ENCODE measurements at regions not wholly inside any gene's neighbourhood (a gene's known extent, or its start where the extent isn't known, plus 50 kb on each side); places are given as distances from the start of the nearest gene placed in this dataset.

DNA sequence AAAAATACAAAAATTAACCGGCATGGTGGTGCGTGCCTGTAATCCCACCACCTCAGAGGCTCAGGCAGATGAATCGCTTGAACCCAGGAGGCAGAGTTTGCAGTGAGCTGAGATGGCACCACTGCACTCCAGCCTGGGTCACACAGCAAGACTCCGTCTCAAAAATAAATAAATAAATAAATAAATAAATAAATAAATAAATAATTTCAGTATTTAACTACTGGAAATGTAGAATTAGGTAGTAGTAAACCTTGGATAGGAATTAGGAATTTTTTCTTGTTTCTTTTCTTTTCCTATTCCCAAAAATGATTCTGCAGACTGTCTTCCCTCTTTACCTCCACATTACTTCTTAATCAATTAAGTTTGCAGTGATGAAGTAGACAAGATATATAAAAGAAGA, 103.2 kb downstream of the PLK2 start:
- Histone ChIP-seq H3K4me3 (ENCODE audit: low read length) (no peak overlapping the region), H3K9me3 (ENCODE audit: insufficient read depth, low read depth, low read length) (no peaks in the 10 kb centered on the region)

DNA sequence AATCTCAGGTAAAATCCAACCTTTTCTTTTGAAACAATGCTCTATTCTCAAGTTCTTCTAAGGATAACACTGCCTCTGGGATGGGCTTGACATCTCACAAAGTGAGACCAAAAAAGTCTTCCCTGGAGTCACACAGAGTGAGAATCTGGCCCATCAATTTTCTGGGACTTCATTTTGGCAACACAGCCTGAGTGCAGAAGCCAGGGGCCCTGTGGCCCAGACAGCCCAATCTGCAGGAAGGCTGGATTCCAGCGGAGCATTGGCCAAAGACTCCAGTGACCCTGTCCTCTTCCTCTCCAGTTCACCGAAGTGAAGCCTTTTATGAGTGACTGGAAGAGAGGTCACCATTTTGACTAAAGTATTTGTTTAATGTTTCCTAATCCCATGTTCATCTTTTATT, 105.1 kb downstream of the PLK2 start:
- Histone ChIP-seq H3K4me1 (ENCODE audit: insufficient read depth, low read length) (no peaks in the 10 kb centered on the region; the same call in 1 of the 2 replicates), H3K27ac (ENCODE audit: low read length) (no peak overlapping the region), H3K4me3 (ENCODE audit: low read length) (no peak overlapping the region), H3K9me3 (ENCODE audit: insufficient read depth, low read depth, low read length) (no peaks in the 10 kb centered on the region), H3K27me3 (ENCODE audit: insufficient read depth, low read length) (no peaks in the 10 kb centered on the region), H3K9ac (ENCODE audit: low read depth, low read length) (no peak overlapping the region), H3K36me3 (ENCODE audit: insufficient read depth, low read depth, low read length) (no peaks in the 10 kb centered on the region)

More for the DNA sequence above, 103.2 kb downstream of the PLK2 start:
- no peak overlapping the region for H3K27ac ChIP-seq (ENCODE audit: low read length)
- H3K36me3 ChIP-seq (ENCODE audit: insufficient read depth, low read depth, low read length), result no peaks in the 10 kb centered on the region
- no peak overlapping the region for H3K9ac ChIP-seq (ENCODE audit: low read depth, low read length)
- peaks cover 11% of the 10 kb centered on the region; the same call in 1 of the 2 replicates for H3K4me1 ChIP-seq (ENCODE audit: insufficient read depth, low read length)
- no peaks in the 10 kb centered on the region for H3K27me3 ChIP-seq (ENCODE audit: insufficient read depth, low read length)

DNA sequence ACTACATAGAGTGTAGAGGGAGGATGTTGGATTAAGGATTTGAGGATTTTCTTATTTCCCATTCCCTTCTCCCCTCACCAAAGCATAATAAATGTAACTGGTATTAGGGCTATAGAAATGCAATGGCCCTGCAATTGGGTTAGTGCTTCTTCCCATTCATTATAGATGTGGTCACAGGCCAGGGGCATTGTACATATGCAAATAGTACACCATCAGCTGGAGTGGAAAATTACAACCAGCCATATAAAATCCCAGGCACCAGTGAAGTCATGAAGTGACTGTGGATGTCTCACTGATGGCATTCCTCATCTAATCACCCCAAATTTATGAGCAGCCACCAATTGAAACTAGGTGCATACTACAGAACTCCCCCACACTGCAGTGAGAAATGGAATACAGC, 105.9 kb downstream of the PLK2 start:
- no peak overlapping the region for H3K27ac ChIP-seq (ENCODE audit: low read length)
- no peaks in the 10 kb centered on the region for H3K9me3 ChIP-seq (ENCODE audit: insufficient read depth, low read depth, low read length)
- no peaks in the 10 kb centered on the region for H3K27me3 ChIP-seq (ENCODE audit: insufficient read depth, low read length)
- H3K36me3 ChIP-seq (ENCODE audit: insufficient read depth, low read depth, low read length), result no peaks in the 10 kb centered on the region
- no peak overlapping the region for H3K9ac ChIP-seq (ENCODE audit: low read depth, low read length)
- H3K4me1 ChIP-seq (ENCODE audit: insufficient read depth, low read length), result no peaks in the 10 kb centered on the region; the same call in 1 of the 2 replicates
- no peak overlapping the region for H3K4me3 ChIP-seq (ENCODE audit: low read length)

DNA sequence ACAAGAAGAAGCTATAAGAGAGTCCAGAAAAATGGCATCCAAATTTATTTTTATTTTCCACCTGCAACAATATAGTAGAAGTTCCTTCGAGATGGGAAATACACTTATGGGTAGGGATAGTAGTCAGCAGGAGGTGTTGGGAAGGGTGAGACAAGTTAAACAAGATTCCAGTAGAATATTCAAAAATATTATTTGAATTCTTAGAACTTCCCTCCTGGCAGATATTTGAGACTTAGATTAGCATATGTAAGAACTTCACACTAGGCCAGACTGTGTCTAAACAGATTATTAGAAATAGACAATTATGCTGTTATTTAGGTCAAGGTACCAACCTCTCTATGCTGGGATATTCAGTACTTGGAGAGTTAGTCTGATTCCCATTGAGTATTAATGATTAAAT, 108.7 kb downstream of the PLK2 start:
- no peaks in the 10 kb centered on the region; the same call in 1 of the 2 replicates for H3K4me1 ChIP-seq (ENCODE audit: insufficient read depth, low read length)
- no peaks in the 10 kb centered on the region for H3K9me3 ChIP-seq (ENCODE audit: insufficient read depth, low read depth, low read length)
- no peak overlapping the region for H3K27ac ChIP-seq (ENCODE audit: low read length)
- H3K36me3 ChIP-seq (ENCODE audit: insufficient read depth, low read depth, low read length), result no peaks in the 10 kb centered on the region
- H3K27me3 ChIP-seq (ENCODE audit: insufficient read depth, low read length), result no peaks in the 10 kb centered on the region
- H3K9ac ChIP-seq (ENCODE audit: low read depth, low read length), result no peak overlapping the region
- no peak overlapping the region for H3K4me3 ChIP-seq (ENCODE audit: low read length)

DNA sequence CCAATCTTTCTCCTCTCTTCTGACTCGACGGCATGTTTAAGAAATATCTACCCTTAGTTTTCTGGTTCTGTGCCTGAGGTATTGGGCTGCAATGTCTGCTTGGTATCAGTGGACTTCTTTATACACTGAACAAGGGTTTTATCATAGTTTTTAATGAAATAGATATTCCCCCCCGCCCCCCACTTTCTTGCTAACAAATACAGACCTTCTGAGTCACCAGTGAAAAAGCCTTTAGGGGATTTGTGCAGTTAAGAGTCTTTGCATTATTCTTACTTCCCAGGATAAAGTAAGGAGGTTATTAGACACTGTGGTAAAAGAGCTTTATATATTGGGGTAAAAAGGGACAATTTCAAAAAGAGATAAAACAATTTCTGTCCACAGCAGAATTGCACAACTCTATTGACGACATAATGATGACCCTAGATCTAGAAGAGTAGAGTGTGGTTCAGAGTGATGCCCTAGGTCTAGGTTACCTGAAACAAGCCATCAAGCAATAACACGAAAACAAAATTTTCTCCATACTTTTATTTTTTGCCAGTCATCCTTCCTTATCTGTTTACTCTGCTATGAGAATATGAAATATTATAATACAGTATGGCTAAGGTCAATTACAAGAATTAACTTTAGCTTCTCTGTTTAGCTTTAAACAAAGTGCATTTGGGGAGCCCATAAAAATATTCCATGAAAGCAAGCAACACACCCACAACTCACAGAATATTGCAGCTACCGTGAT, 110.7 kb downstream of the PLK2 start:
- no peaks in the 10 kb centered on the region for H3K36me3 ChIP-seq (ENCODE audit: insufficient read depth, low read depth, low read length)
- no peak overlapping the region for H3K4me3 ChIP-seq (ENCODE audit: low read length)
- no peaks in the 10 kb centered on the region; the same call in 1 of the 2 replicates for H3K4me1 ChIP-seq (ENCODE audit: insufficient read depth, low read length)
- no peaks in the 10 kb centered on the region for H3K27me3 ChIP-seq (ENCODE audit: insufficient read depth, low read length)
- no peak overlapping the region for H3K27ac ChIP-seq (ENCODE audit: low read length)
- no peaks in the 10 kb centered on the region for H3K9me3 ChIP-seq (ENCODE audit: insufficient read depth, low read depth, low read length)
- no peak overlapping the region for H3K9ac ChIP-seq (ENCODE audit: low read depth, low read length)

DNA sequence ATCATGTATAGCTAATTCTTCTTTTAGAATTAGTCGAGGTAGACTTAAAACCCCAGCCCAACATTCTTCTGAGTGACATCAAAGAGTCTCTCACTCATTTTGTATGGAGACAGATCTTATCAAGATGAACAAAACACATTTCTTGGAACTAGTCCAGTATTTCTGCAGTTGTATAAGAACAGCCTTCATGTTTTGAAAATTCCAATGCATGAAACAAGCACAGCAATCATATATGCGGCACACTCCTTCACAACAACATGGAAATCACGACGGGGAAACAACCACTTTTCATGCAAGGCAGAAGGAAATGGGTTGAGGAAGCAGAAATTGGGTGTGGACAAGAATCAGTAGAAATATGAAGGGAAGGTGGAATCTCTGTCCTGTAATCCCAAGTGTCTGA, 113.8 kb downstream of the PLK2 start:
- no peak overlapping the region for H3K4me3 ChIP-seq (ENCODE audit: low read length)
- no peaks in the 10 kb centered on the region for H3K36me3 ChIP-seq (ENCODE audit: insufficient read depth, low read depth, low read length)
- H3K9ac ChIP-seq (ENCODE audit: low read depth, low read length), result no peak overlapping the region
- H3K27ac ChIP-seq (ENCODE audit: low read length), result no peak overlapping the region
- H3K9me3 ChIP-seq (ENCODE audit: insufficient read depth, low read depth, low read length), result no peaks in the 10 kb centered on the region
- H3K4me1 ChIP-seq (ENCODE audit: insufficient read depth, low read length), result no peaks in the 10 kb centered on the region
- no peaks in the 10 kb centered on the region for H3K27me3 ChIP-seq (ENCODE audit: insufficient read depth, low read length)

DNA sequence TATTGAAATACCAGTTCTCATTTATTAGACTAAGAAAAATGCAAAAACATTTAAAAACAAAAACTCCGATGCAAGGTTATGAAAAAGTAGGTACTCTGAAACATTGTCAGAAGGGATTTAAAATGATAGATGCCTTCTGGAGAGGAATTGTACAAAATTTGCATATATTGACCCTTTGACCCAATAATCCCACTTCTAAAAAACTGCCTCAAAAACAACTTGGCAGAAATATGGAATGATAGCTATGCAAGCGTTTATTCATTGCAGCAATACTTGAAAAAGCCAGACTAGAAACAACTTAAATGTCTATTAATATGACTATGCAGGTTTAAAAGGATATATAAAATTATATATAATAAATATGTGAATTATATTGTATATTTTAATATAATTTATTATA, 118.4 kb downstream of the PLK2 start:
- Histone ChIP-seq H3K9me3 (ENCODE audit: insufficient read depth, low read depth, low read length) (no peaks in the 10 kb centered on the region), H3K4me3 (ENCODE audit: low read length) (no peak overlapping the region), H3K4me1 (ENCODE audit: insufficient read depth, low read length) (no peaks in the 10 kb centered on the region), H3K36me3 (ENCODE audit: insufficient read depth, low read depth, low read length) (no peaks in the 10 kb centered on the region), H3K9ac (ENCODE audit: low read depth, low read length) (no peak overlapping the region), H3K27me3 (ENCODE audit: insufficient read depth, low read length) (no peaks in the 10 kb centered on the region), H3K27ac (ENCODE audit: low read length) (no peak overlapping the region)

DNA sequence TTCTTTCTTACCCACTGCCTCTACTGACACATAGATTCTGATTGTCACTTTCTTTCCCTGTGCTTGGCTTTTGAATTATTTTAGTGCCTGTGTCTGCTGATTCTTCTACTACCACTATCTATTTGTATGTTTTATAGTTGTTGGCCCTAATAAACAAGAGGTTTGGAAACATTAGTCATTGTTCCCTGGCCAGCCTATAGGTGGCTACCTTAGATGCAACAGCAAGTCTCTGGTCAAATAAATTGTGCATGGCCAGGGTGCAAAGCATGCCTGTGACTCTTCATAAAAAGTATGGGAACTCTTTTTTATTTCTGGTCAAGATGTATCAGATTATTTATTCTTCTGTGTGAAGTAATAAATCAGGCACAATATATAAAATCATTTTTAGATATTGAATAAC, 124.4 kb downstream of the PLK2 start:
- H3K9me3 ChIP-seq (ENCODE audit: insufficient read depth, low read depth, low read length), result no peaks in the 10 kb centered on the region
- H3K4me1 ChIP-seq (ENCODE audit: insufficient read depth, low read length), result no peaks in the 10 kb centered on the region
- no peaks in the 10 kb centered on the region for H3K27me3 ChIP-seq (ENCODE audit: insufficient read depth, low read length)
- no peaks in the 10 kb centered on the region for H3K36me3 ChIP-seq (ENCODE audit: insufficient read depth, low read depth, low read length)
- H3K27ac ChIP-seq (ENCODE audit: low read length), result no peak overlapping the region
- no peak overlapping the region for H3K9ac ChIP-seq (ENCODE audit: low read depth, low read length)
- no peak overlapping the region for H3K4me3 ChIP-seq (ENCODE audit: low read length)

DNA sequence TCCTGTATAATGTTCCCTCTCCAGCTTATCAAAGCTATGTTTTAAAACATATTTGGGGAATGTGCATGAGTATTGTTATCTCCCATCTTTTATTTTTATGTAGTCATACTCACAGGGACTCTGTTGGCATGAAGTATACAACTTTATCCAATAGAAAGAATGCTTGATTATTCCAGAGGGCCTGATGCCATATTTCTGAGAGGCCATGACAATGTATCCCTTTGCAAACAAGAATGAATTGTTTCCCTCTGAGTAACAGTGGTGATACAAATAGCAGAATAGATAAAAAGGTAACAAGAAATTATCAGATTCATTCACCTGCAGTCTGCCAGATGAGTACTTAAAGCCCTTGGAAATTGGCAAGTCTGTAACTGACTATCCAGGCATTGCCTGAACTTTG, 125.9 kb downstream of the PLK2 start:
- no peak overlapping the region for H3K27ac ChIP-seq (ENCODE audit: low read length)
- H3K9me3 ChIP-seq (ENCODE audit: insufficient read depth, low read depth, low read length), result no peaks in the 10 kb centered on the region
- H3K27me3 ChIP-seq (ENCODE audit: insufficient read depth, low read length), result no peaks in the 10 kb centered on the region

DNA sequence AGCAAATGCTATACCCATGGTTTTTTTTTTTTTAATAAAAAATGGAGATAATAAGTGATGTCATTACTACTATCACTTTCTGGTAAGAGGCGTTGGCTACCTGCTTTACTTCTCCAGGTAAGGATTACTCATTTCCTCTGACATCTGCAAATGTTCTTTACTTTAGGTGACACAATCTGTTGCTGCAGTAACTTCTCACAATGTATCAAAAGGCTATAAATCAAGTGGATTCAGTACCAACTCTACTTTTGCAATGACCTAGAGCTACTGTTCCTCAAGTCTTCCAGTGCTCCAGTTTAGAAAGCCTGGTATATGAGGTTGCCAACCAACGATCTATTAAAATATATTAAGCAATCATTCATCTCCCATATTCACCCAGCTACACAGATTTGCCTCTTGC, 129.1 kb downstream of the PLK2 start:
- no peaks in the 10 kb centered on the region for H3K27me3 ChIP-seq (ENCODE audit: insufficient read depth, low read length)
- no peaks in the 10 kb centered on the region for H3K36me3 ChIP-seq (ENCODE audit: insufficient read depth, low read depth, low read length)
- no peaks in the 10 kb centered on the region for H3K4me1 ChIP-seq (ENCODE audit: insufficient read depth, low read length)
- no peak overlapping the region for H3K27ac ChIP-seq (ENCODE audit: low read length)
- no peak overlapping the region for H3K9ac ChIP-seq (ENCODE audit: low read depth, low read length)
- no peaks in the 10 kb centered on the region for H3K9me3 ChIP-seq (ENCODE audit: insufficient read depth, low read depth, low read length)
- no peak overlapping the region for H3K4me3 ChIP-seq (ENCODE audit: low read length)

More for the DNA sequence above, 125.9 kb downstream of the PLK2 start:
- no peaks in the 10 kb centered on the region for H3K4me1 ChIP-seq (ENCODE audit: insufficient read depth, low read length)
- no peak overlapping the region for H3K4me3 ChIP-seq (ENCODE audit: low read length)
- no peaks in the 10 kb centered on the region for H3K36me3 ChIP-seq (ENCODE audit: insufficient read depth, low read depth, low read length)
- H3K9ac ChIP-seq (ENCODE audit: low read depth, low read length), result no peak overlapping the region

DNA sequence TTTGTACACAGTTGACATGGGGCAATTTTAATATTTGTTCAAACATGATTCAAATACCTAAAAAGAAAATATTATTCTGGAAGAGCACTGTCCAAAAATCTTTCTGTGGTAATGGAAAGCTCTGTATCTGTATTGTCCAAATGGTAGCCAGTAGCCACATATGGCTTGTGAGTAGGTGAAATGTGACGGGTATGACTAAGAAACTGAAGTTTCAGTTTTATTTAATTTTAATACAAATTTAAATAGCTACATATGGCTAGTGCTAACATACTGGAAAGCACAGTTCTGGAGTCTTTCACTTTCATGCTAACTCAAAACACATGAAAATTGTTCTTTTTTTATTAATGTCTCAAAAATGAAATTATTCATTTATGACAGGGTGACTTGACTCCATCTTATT, 132.6 kb downstream of the PLK2 start:
- H3K4me1 ChIP-seq (ENCODE audit: insufficient read depth, low read length), result peaks cover 10% of the 10 kb centered on the region; the same call in 1 of the 2 replicates
- H3K36me3 ChIP-seq (ENCODE audit: insufficient read depth, low read depth, low read length), result no peaks in the 10 kb centered on the region
- H3K27me3 ChIP-seq (ENCODE audit: insufficient read depth, low read length), result no peaks in the 10 kb centered on the region
- H3K9me3 ChIP-seq (ENCODE audit: insufficient read depth, low read depth, low read length), result no peaks in the 10 kb centered on the region
- no peak overlapping the region for H3K27ac ChIP-seq (ENCODE audit: low read length)
- no peak overlapping the region for H3K4me3 ChIP-seq (ENCODE audit: low read length)
- H3K9ac ChIP-seq (ENCODE audit: low read depth, low read length), result no peak overlapping the region

DNA sequence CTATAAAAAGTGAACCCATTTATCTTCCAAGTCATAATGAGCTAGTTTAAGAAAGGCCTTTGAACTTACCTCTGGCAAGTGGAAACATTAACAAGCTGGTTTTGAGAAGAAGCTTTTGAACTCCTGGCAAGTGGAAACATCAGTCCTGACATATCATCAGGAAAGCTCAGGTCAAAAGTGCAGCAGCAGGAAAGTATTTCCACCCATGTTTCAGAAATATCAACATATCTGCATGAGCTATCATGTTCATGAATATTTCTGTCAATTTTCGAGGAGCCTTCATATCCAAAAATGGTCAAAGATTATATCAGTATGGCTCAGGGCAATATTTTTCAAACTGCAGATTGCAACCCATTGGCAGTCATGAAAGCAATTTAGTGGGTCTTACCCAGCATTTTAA, 133.9 kb downstream of the PLK2 start:
- no peak overlapping the region for H3K27ac ChIP-seq (ENCODE audit: low read length)
- H3K4me1 ChIP-seq (ENCODE audit: insufficient read depth, low read length), result peaks cover 14% of the 10 kb centered on the region
- no peak overlapping the region for H3K9ac ChIP-seq (ENCODE audit: low read depth, low read length)
- no peaks in the 10 kb centered on the region for H3K36me3 ChIP-seq (ENCODE audit: insufficient read depth, low read depth, low read length)
- no peak overlapping the region for H3K4me3 ChIP-seq (ENCODE audit: low read length)
- no peaks in the 10 kb centered on the region for H3K27me3 ChIP-seq (ENCODE audit: insufficient read depth, low read length)
- no peaks in the 10 kb centered on the region for H3K9me3 ChIP-seq (ENCODE audit: insufficient read depth, low read depth, low read length)
